HG03097 (cell line): ENCODE measurements at regions not wholly inside any gene's neighbourhood (a gene's known extent, or its start where the extent isn't known, plus 50 kb on each side); places are given as distances from the start of the nearest gene placed in this dataset.
"Not testable (repeated sequence)": the region's sequence is repeated elsewhere in the genome, so short reads cannot be mapped to it uniquely, and the experiment has no call there.

ENCODE experiments used
- ATAC-seq: cut with Tn5 transposase; IDR thresholded peaks from one replicate; pipeline ENCODE4 v1.9.1; 2021; ENCODE audit not compliant: unreplicated experiment, low FRiP score

DNA sequence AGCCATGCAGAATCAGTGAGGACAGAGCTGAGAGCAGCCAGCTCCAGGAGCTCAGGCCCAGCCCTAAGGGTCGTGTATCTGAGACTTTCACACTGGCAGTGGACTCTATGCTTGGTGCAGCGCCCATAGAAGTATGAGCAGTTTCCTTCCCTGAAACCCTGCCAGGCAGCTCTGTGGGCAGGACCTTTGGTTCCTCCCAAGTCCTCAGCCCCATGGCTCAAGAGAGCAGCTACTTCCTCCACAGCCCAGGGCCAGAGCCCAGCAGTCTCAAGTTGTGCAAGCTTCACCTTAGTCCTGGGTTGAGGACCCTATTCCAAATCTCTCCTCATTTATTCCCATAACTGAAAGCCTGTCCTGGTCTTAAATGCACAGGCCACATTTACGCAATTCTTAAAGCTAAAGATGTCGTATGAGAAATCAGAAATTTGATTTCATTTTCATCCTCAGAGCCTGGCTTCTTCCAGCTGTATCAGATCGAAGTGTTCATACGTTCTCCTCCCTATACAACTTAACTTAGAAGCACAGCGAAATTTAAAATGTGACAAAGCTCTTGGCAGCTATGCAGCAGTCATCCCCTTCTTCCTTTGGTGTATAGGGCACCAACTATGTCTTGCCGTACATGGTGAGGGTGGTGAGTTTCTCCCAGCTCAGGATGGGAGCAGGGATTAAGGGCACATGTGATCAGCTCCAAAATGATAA lies 1337.1 kb downstream of the RPIA start:
- ATAC-seq = not testable (repeated sequence)

GRCh38 chr2:90029080-90029428 lies 1337.6 kb downstream of the RPIA start:
- not testable (repeated sequence) for ATAC-seq

GRCh38 chr2:90032269-90032668 lies 1340.8 kb downstream of the RPIA start:
- not testable (repeated sequence) for ATAC-seq

DNA sequence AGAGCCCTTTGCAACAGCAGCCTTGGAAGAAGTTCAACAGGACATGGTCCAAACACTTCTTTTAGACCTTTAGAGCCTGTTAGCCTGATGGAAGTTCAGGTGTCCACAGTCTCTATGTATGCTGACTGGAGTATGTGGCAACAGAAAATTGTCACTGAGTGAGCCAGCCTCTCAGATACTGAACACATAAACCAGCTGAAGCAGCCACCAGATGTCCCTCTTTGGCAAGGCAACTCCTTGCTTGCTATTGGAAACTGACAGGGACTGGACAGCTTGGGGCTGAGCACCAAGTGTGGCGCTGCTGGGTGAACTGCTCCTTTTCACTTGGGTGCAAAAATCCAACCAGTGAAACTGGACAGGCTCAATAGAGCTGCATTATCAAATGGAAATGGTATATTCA lies 1344.9 kb downstream of the RPIA start:
- ATAC-seq = not testable (repeated sequence)

GRCh38 chr2:90039093-90039492 lies 1347.6 kb downstream of the RPIA start:
- ATAC-seq = not testable (repeated sequence)

DNA sequence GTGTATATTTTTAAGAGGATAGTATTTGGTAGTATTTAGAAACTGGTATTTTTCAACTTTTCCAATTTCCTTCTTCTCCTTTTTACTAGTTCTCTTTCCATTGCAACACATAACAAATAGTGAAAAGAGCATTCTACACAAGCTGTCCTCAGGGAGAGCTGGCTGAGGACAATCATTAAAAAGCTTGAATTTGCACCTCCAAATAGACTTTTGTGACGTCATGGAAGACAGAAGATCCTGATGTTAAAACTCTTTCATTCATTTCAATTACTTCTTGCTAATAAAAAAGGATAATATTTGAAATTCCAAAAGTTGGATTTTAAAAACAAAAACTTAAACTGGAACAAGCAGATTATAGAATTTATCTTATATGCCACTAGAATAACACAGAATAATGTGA lies 1356.3 kb downstream of the RPIA start:
- ATAC-seq = not testable (repeated sequence)

- ATAC-seq = not testable (repeated sequence)
Observed at GRCh38 chr2:90052113-90052631, 1360.7 kb downstream of the RPIA start.

DNA sequence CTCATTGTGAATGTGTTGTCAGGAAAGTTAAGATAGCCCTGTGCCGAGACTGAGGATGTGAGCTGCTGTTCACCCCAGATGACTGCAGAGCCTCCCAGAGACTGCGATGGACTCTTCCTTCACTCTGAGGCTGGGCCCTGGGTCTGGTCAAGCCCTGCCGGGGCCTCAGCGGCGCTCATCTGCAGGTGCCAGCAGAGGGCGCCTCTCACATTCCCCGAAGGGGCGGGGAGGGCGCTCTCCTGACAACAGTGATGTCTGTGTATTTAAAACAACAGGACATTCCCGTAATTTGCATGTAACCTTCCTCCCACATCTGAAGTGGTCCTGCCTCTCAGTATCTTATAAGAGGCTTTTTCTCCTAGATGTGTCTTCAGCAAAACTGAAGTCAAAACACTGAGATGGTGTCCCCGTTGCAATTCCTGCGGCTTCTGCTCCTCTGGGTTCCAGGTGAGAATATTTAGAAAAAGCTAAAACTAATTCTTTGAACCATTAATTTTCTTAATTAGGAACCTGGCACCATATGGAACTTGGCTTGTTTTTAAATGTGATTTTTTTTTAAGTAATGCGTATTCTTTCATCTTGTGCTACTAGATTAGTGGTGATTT lies 1377.9 kb downstream of the RPIA start:
- ATAC-seq = no peak

DNA sequence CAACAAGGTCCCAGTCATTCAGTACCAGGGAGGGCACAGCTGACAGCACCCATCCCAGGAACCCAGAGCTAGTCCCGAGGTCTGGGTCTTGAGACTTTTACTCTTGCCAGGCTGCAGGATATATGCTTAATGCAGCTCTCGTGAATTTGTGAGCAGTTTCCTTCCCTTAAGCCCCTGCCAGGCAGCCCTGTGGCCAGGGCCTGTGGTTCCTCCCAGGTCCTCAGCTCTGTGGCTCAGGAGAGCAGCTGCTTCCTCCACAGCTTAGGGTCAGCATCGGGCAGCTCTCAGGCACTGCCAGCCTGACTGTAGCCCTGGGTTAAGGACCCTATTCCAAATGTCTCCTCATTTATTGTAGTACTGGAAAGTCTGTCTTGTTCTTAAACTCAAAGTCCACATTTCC lies 1384.8 kb downstream of the RPIA start:
- ATAC-seq = no peak

DNA sequence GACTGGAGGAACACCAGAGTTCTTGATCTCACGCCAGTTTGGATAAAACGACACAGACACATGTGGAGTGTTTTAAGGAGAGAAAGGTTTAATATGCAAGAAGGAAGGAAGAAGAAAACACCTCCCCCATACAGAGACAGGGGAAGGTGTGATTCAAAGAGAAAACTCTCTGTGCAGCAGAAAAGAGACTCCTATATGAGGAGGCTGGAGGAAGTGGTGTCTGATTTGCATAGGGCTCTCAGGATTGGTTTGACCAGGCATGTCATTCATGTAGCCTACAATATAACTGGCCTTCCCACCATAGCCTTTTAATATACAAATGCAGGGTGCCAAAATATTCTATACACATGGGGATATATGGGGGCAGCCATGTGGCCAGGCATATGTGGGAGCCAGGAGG lies 1386.5 kb downstream of the RPIA start:
- ATAC-seq = no peak

- no peak for ATAC-seq
Observed at GRCh38 chr2:90079374-90079773, 1387.9 kb downstream of the RPIA start.

- not testable (repeated sequence) for ATAC-seq
Observed at GRCh38 chr2:90087792-90088191, 1396.3 kb downstream of the RPIA start.

DNA sequence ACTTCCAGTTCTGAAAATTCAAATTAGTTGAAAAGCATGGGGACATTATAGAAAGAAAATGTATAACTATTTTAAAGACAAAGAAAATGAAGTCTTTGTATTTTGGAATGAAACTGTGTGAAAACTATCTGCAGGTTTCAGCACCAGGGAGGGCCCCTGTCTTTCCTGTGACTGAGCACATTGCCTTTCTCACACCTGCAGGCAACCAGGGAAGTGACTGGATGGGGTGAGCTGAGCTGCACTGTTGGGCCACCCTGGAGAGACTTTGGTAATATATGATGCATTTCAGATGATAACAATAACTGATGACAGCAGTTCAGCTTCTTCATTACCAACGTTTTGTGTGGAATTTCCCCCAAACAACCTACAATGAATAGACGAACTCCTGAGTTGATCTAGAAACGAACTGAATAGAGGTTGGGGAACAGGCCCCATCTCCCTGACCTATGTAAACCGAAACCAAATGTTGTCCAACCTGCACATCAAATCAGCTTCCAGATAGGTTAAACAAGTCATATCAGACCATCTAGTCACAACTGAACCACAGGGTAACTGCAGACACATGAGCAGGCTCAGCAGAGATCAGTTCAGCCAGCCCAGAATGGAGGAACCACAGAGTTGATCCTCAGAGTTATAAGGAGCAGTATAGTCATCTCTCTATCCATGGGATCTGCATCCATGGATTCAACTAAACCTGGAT lies 1402.2 kb downstream of the RPIA start:
- not testable (repeated sequence) for ATAC-seq

DNA sequence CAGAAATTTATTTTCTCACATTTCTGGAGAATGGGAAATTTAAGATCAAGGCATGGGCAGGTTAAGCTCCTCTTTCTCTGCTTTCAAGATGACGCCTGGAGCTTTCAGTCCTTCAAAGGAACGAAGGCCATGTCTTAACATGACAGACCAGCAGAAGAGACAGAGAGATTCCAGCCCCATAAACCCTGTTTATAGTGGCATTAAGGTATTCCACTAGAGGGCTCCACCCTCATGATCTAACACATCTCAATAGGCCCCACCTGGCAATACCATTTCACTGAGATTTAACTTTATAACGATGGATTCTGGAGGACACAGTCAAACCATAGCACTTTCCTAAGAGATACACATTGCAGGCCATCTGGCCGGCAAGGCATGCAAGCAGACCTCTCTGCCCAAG lies 1406.1 kb downstream of the RPIA start:
- not testable (repeated sequence) for ATAC-seq

- ATAC-seq = not testable (repeated sequence)
Observed at GRCh38 chr2:90105142-90105541, 1413.7 kb downstream of the RPIA start.

DNA sequence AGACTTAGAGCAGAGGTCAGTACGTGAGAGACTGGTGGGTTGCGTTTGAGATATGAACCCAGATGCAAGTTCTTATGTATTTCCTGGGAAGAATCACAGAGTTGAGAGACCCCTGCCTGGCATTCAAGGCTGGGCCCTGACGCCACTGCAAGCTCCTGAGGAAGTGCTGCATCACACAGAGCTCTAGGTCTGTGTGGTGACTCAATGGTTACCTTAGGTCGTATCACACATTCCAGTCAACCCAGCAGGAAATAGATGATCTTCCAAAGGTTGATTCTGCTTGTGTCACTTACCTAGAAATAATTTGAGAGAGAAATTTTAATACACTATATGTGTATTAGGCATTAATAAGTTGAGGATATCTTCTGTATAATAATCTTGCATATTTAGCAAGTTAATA lies 1431.9 kb downstream of the RPIA start:
- not testable (repeated sequence) for ATAC-seq

- not testable (repeated sequence) for ATAC-seq
Observed at GRCh38 chr2:90139046-90139445, 1447.6 kb downstream of the RPIA start.

DNA sequence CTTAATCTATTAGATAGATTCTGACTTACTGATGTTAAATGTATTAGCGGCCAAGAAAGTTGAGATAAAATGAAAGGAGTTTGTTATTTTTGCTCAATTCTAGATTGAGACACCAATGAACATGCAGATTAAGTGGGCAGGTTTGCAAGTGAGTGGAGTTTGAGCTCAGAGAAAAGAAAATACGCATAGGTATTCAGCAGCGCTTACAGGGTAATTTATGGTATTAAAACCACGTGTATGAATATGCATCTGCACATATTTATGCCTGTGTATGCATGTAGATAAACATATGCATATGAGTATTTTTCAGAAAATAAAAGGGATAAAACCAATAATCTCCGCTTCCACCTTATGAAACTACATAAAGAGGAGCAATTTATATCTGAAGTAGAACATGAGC lies 1450.1 kb downstream of the RPIA start:
- ATAC-seq = not testable (repeated sequence)

DNA sequence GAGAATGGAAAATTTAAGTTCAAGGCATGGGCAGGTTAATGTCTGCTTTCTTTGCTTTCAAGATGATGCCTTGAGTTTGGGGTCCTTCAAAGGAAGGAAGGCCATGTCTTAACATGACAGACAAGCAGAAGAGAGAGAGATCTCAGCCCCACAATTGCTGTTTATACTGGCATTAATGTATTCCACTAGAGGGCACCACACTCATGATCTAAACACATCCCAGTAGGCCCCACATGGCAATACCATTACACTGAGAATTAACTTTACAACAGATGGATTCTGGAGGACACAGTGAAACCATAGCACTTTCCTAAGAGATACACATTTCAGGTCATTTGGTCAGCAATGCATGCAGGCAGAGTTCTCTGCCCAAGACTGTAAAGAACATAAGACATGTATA lies 1460.3 kb downstream of the RPIA start:
- ATAC-seq = not testable (repeated sequence)

DNA sequence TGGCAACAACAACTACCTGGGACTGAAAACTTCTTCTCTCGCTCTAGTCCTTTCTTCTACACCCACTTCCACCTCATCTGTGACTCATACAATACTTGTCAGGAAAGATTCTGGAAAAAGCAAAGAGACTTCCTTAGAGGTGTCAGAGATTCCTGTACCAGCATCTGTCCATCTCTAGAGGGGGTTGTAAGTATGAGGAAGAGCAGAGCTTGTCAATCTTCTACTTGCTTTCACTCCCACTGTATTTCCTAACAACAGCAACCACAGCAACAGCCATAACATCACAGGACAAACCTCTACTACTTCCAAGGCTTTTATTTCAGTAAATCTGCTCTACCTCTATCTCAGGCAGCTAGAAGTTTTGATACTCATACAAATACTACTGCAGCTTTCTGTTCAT lies 1479.5 kb downstream of the RPIA start:
- not testable (repeated sequence) for ATAC-seq

GRCh38 chr2:90173081-90173480 lies 1481.6 kb downstream of the RPIA start:
- ATAC-seq = not testable (repeated sequence)
